Renal cortical epithelial cell (primary cell): ENCODE measurements at regions not wholly inside any gene's neighbourhood (a gene's known extent, or its start where the extent isn't known, plus 50 kb on each side); places are given as distances from the start of the nearest gene placed in this dataset.

Experiments used
- DNase-seq: peaks from one replicate; pipeline ENCODE4 v3.0.0-alpha.2; 2011; ENCODE audit warnings: low read depth

DNA sequence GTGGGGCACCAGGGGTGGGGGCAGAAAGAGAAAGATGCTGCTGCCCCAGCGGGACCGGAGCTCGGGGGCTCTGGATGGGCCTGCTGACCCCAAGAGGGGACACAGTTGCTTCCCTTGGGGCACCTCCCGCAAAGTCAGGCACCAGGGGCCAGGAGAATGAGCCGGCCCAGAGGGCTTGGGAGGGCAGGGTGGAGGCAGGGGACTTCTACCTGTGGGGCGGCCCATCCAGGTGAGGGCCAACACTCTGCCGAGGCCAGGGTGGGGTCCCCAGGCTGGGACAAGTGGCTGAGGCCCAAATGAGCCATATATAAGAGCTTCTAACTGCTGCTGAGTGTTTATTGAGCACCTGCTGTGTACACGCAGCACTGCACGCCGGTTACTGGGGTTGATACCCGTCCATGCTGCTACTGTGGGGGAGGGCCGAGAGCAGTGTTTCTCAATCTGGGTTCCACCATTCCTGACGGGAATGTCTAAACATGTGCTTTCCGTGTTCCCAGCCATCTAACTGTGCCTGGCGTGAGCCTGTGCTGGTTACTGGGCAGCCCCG lies 211.7 kb upstream of the GSE1 start:
- DNase-seq: no peak

DNA sequence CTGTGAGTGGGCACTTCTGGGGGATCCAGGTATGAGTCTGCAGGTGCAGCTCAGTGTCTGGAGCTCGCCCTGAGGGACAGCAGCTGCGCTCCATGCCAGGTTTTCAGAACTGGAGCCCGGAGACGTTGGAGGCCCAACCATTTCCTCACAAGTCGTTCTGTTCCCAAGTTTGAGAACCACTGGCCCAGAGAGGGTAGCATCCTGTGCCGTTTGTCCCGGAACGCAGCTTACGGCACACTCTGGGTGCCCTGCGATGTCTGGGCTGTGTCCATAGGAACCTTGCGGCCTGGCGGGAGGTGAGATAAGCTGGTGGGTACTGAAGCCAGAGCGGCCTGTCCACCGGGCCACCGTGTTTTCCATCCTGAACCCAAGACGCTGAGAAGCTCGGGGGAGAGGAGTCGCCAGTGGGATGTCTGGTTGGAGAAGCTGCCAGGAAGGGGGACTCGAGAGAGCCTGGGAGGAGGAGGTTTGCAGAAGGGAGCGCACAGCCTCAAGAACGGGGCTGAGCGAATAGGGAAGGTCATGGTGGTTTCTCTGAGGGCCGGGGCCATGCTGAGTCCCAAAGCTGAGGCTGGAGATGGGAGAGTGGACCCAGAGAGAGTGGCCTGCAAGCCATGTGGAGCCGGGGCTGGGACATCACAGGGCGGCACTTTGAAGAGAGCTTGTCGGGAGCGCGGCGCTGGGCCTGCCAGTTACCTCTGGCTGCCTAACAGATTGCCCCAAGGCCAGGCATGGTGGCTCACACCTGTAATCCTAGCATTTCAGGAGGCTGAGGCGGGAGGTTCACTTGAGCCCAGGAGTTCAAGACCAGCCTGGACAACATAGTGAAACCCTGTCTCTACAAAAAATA lies 211.0 kb upstream of the GSE1 start:
- no peak for DNase-seq

DNA sequence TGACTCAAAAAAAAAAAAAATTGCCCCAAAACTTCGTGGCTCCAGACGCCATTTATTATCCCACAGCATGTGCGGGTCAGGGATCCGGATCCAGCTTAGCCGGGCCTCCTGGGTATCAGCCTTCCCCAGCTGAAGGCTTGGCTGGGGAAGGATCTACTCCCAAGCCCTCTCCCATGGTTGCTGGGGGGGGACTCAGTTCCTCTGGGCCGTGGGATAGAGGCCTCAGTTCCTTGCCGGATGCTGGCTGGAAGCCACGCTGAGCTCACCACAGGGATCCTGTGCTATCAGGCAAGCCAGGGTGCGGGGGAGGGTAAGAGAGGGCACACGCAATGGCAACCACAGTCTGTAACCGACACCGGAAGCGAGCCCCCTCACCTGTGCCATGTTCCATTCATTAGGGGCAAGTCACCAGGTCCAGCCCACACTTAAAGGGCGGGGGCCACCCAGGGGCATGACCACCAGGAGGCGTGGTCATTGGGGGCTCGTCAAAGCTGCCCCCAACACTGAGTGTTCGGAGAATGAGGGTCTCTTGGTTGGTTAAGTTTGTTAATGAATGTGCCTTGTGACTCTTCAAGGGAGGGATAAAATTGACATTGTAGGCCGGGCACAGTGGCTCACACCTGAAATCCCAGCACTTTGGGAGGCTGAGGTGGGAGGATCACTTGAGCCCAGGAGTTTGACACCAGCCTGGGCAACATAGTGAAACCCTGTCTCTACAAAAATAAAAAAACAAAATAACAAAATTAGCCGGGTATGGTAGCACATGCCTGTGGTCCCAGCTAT lies 210.0 kb upstream of the GSE1 start:
- DNase-seq: peak; percentile 18

DNA sequence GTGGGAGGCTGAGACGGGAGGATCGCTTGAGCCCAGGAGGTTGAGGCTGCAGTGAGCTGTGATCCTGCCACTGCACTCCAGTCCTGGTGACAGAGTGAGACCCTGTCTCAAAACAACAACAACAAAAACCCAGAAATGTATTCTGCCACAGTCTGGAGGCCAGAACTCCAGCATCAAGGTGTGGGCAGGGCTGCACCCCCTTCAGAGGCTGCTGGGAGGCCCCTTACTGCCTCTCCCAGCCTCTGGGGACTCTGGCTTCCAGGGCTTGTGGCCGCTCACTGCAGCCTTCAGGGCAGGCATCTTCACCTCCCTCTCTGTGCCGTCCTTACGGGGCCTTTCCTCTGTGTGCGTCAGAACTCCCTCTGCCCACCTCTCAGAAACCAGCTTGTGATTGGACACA lies 209.4 kb upstream of the GSE1 start:
- no peak for DNase-seq

DNA sequence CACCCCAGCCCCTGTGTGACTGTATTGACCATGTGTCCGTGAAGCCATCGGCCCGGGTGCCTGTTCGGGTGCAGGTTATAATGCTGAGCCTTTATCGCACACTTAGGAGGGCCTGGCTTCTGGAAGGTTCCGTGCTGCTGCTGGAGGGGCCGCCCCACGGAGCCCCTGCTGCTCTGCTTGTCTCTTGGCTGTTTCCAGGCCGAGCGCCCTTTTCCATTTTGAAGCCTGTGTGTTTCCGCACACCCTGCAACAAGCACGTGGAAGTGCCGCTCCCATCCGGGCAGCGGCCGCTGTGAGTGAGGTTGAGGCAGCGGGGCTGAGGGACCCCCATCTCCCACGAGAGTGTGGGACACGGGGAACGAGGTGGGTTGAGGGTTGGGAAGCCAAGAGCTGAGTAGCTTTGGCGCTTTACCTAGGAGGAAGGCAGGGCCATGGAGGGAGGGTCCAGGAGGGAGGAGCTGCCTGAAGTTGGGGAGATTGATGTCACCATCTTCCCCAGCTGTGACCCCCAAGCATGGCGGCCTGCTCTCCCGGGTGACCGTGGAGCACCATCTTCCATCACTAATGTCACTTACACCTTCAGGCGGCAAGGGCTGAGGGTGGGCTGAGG lies 200.1 kb upstream of the GSE1 start:
- no peak for DNase-seq

DNA sequence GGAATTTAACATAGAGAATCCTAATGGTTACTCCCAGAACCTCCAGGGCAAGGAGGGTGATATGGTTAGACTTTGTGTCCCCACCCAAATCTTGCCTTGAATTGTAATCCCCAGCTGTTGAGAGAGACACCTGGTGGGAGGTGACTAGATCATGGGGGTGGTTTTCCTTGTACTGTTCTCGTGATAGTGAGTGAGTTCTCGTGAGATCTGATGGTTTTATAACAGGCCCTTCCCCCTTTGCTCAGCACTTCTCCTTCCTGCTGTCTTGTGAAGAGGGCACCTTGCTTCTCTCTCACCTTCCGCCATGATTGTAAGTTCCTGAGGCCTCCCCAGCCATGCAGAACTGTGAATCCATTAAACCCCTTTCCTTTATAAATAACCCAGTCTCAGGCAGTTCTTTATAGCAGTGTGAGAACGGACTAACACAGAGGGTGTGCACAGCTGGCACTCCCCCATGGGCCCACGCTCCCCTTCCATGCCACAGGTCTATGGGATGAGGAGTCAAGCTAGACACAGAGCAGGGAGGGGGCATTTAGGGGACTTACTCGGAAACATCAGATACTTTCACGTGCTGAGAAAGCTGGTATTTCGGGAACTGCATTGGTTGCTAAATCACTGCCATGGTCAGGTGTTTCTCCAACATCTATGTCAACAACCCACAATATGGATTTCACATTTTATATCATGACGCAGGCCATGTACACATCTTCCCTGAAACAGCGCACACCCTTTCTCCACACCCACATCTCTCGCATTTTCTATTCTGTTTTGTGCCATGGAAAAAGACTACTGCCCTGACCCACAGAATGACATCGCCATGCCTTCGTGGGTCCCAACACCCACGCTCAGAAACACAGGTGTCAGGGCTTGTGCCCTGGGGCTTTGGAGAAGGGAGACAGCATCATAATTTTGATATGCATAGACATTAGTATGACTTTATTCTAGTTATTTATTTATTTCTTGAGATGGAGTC lies 199.1 kb upstream of the GSE1 start:
- DNase-seq: no peak

DNA sequence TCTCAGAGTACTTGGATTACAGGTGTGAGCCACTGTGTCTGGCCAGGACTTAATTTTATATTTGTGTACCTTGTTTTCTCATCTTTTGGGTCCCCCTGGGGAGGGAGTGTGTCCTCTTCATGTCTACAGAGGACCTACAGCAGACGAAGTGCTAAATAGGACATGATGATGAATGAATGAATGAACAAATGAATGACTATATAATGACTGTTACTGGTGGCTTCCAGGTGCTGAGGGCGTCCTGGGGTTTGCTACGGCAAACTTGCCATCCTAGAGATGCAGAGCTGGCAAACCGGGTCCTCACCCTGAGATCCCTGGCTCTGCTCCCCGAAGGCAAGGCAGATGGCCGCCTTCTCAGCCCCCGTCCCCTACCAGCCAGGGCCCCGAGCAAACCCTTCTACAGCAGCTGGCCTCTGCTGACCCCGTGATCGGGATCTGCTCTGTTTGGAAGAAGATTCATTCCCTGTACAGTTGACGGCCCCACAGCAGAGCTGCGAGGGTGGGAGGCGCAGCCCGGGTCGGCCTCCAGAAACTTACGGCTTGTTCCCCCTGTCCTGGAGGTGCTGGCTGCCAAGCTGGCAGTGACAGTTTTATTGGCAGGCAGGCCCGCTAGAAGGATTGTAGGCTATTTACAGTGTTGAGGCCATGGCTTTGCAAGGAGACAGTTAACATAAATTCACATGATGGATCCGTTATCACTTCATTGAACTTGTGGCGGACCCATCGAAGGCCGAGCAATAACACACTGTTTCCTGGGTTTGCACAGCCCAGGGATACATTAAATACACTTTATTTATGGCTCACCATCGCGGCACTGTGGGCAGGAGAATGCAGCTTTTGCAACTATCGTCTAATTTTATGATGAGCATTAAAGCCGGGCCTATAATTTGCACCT lies 197.7 kb upstream of the GSE1 start:
- DNase-seq: no peak

DNA sequence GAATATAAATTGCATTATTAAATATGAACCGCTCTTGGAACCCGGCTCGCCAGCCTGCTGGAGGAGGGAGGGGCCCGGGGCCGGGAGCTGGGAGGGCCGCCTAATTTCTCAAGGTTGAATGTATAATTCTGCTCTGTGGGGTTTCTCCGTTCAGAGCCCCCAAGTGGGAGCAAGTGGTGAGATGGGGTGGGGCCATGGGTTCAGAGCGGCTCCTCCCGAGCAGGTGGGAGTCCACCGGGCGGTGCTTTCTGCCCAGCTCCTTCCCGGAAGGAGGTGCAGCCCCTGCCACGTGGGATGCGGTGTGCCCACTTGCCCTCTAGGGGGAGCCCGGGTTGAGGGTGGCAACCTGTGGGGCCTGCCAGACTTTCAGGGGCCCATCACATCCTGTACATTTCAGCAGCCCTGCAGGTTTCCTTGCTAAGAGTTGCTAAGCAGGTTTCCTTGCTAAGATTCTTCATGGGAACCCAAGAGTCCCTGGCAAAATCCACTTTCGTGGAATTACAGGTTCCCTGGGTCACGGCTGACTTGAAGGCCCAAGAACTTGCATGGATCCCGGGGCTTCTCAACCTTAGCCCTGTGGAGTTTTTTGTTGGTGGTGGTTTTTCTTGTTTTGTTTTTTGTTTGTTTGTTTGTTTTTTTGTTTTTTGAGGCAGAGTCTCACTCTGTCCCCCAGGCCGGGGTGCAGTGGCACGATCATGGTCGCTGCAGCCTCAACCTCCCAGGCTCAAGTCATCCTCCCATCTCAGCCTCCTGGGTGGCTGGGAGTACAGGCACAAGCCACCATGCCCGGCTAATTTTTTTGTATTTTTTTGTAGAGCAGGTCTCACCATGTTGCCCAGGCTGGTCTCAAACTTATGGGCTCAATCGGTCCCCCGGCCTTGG lies 196.7 kb upstream of the GSE1 start:
- no peak for DNase-seq

DNA sequence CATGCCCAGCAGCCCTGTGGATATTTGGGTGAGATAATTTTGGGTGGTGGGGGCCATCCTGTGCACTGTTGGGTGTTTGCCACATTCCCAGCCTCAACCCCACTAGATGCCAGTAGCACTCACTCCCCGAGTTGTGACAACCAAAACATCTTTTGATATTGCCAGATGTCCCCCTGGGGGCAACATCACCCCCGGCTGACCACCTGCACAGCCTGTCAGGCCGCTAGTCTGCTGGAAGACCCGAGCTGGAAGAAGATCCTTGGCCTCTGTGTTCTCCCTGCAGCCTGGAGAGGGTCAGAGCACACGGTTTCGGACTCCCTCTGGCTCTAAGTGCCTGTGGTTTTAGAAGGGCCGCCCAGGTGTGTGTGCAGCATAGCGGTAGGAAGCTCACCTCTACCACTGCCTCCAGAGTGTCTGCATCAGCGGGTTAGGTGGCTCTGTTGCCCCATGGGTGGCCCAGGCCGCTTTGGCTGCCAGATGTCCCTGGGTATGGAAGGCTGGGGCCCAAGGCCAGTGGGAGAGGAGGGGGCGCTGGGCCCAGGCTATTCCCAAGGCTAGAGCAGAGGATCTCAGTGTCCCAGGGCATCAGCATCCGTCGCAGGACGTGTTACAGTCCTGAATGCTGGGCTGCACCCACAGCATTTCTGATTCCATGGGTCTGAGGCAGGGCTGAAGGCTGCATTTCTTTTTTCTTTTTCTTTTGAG lies 195.8 kb upstream of the GSE1 start:
- DNase-seq: no peak

DNA sequence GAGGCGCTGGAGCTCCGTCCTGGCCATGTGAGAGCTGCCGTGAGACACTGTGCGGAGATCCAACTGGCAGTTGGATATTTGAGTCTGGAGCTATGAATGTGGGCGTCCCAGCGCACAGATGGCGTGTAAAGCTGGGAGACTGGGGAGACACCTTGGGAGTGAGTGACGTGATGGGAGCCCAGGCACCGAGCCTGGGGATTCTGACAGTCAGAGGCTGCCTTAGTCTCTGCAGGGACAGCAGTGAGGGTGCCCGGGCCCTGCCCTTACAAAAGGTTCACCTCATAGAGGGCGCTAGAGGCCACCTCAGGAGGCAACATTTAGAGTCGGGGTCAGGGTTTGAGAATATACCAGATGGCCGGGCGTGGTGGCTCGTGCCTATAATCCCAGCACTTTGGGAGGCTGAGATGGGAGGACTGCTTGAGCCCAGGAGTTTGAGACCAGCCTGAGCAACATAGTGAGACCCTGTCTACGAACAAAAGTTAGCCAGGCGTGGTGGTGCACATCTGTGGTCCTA lies 194.1 kb upstream of the GSE1 start:
- no peak for DNase-seq

DNA sequence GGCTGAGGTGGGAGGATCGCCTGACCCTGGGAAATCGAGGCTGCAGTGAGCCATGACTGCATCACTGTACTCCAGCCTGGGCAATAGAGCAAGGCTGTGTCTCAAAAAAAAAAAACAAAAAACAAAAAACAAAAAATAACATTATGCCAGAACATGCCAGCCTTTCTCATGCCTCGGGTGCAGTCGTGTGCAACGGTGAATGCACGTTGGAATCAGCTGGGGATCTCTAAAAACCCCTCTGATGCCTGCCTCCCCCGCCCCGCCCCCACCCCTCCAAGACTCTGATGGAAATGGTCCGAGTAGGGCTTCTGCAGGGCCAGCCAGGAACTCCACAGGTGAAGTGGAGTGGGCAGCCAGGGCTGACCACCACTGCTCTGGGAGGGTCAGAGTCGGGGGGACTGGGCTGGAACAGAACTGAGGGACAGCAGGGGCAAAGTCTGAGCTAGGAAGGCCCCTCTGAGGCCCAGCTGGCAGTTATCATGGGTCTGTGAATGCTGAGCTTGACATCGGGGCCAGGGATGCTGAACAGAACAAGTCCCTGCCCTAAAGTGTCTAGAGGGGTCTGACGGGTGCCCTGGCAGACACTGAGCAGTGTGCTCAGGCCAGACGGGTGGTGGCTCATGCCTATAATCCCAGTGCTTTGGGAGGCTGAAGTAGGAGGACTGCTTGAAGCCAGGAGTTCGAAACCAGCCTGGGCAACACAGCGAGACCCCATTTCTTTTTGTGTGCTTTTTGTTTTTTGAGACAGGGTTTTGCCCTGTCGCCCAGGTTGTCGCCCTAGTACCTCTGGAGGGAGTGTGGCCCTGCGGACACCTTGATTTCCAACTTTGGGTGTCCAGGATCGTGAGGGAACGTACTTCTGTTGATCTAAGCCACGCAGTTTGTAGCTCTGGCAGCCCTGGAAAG lies 193.4 kb upstream of the GSE1 start:
- peak; percentile 26 for DNase-seq

DNA sequence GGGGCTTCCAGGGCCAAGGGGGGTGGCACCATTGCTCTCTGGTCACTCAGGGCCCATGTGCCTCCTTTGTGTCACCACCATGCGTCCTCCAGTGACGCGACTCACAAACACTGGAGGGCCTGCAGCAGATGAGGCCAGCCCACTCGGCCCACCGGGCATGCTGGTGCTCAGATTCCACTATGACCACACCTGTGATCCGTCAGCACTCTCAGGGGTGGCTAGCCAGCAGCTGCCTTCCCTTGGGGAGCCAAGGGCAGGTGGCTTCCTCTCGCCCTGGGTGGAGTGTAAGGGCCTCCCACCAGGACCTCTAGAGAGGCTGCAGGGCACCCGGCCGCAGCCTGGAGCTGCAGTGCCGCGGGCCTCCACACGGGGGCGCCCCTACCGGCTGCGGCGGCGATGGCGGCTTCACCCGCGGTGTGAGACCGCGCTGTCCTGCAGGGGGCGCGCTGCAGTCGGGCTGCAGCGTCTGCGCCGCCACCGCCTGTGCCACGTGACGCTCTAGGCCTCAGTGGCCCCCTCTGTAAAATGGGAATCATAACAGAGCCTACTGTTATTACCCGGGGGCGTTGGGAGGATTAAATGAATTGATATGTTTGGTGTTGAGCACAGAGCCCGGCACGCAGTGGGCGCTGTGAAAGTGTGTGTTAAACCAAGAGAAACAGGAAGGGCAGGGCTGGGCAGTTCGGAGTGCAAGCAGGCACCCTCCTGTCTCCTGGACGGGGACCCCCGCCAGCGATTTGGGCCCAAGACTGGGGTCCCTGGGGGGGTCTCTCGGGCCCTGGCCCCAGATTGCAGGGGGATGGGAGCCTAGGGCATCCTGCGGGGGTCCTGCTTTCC lies 192.4 kb upstream of the GSE1 start:
- DNase-seq: peak; percentile 7

DNA sequence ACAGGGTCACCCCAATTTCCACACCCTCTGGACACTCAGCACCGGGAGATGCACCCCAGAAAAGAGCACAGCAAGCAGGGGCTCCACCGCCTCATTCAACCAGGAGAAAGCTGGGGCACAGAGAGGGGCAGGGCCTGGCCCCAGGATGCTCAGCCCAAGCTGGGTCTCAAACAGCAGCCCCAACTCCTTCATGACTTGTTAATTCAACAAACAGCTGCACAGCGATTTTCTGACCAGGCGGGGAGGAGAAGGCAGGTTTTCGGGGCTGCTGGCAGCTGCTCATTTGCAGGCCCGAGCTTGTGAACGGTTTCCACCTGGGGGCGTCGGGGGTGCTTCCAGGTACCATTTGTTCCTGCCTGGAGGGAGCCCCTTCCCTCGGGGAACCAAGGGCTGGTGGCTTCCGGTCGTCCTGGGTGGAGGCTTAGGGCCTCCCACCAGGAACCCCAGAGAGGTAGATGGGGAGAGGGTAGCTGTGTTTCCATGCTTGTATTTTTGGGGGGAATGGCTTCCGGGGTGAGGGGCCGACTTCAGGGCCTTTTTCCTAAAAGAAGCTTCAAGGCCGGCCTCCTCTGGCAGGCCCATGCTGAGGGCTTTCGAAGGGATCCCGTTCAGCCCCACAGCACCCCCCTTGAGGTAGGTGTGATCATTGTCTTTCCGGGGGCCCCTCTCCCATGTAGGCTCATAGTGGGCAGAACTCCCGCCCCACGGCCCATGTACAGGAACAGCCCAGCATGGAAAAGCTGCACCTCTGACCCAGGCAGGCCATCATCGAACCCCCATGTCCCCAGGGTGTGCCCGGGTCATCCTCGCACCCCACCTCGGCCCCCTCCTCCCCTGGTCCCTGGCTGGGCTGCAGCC lies 191.6 kb upstream of the GSE1 start:
- DNase-seq: no peak

DNA sequence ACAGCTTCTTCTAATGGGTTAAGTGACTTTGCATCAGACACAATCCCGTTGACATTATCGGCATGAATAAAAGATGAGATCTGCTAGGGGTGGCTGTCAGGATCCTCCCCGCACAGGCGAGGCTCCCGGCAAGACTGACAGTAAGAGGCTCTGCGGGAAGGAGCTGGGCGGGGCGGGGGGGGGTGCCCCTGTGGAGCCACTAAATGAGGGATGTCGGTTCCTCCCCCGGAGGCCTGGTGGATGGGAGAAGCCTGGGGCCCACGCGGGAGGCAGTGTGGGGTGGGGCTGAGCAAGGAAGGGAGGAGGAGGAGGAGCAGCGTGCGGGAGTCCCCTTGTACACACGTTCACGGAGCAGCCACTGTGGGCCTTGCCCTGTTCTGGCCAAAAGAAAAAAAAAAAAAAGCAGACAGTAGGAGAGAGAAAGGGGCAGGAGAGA lies 190.9 kb upstream of the GSE1 start:
- DNase-seq: no peak
